ENCODE measurements at regions not wholly inside any gene's neighbourhood (a gene's known extent, or its start where the extent isn't known, plus 50 kb on each side); places are given as distances from the start of the nearest gene placed in this dataset.

- no peak for DNase-seq
Measured at GRCh38 chr11:28773606-28774005, 665.4 kb downstream of the METTL15 start.

- no peak for DNase-seq
Measured at GRCh38 chr11:28770806-28771205, 662.6 kb downstream of the METTL15 start.

GRCh38 chr11:28767574-28767973 lies 659.4 kb downstream of the METTL15 start:
- no peak for DNase-seq

GRCh38 chr11:28763876-28764275 lies 655.7 kb downstream of the METTL15 start:
- no peak for DNase-seq

GRCh38 chr11:28763151-28763550 lies 655.0 kb downstream of the METTL15 start:
- DNase-seq: no peak

- DNase-seq: no peak
Measured at GRCh38 chr11:28760676-28761390, 652.6 kb downstream of the METTL15 start.

- DNase-seq: no peak
Measured at GRCh38 chr11:28759311-28759710, 651.1 kb downstream of the METTL15 start.

GRCh38 chr11:28757725-28758515 lies 649.7 kb downstream of the METTL15 start:
- no peak for DNase-seq

- no peak for DNase-seq
Measured at GRCh38 chr11:28756977-28757376, 648.8 kb downstream of the METTL15 start.

GRCh38 chr11:28743061-28743550 lies 634.9 kb downstream of the METTL15 start:
- no peak for DNase-seq

GRCh38 chr11:28739489-28740280 lies 631.5 kb downstream of the METTL15 start:
- no peak for DNase-seq

GRCh38 chr11:28738549-28738948 lies 630.4 kb downstream of the METTL15 start:
- DNase-seq: no peak

- no peak for DNase-seq
Measured at GRCh38 chr11:28736256-28736655, 628.1 kb downstream of the METTL15 start.

- DNase-seq: no peak
Measured at GRCh38 chr11:28735511-28735910, 627.3 kb downstream of the METTL15 start.

- no peak for DNase-seq
Measured at GRCh38 chr11:28730889-28731288, 622.7 kb downstream of the METTL15 start.

- DNase-seq: no peak
Measured at GRCh38 chr11:28730336-28730735, 622.1 kb downstream of the METTL15 start.

GRCh38 chr11:28729339-28729738 lies 621.2 kb downstream of the METTL15 start:
- no peak for DNase-seq

GRCh38 chr11:28728666-28729065 lies 620.5 kb downstream of the METTL15 start:
- DNase-seq: no peak

- DNase-seq: no peak
Measured at GRCh38 chr11:28727254-28727653, 619.1 kb downstream of the METTL15 start.

GRCh38 chr11:28726432-28726831 lies 618.2 kb downstream of the METTL15 start:
- DNase-seq: no peak

GRCh38 chr11:28715726-28716125 lies 607.5 kb downstream of the METTL15 start:
- no peak for DNase-seq

GRCh38 chr11:28713850-28714249 lies 605.7 kb downstream of the METTL15 start:
- no peak for DNase-seq

GRCh38 chr11:28708075-28708474 lies 599.9 kb downstream of the METTL15 start:
- no peak for DNase-seq

All from CD4-positive, alpha-beta T cell treated with Interleukin-4 for 1 hour (primary cell).